Hepatocyte (in vitro differentiated cells): ENCODE measurements at regions not wholly inside any gene's neighbourhood (a gene's known extent, or its start where the extent isn't known, plus 50 kb on each side); places are given as distances from the start of the nearest gene placed in this dataset.

ENCODE experiments used
- DNase-seq: peaks from one replicate; pipeline ENCODE4 v3.0.0-alpha.2; 2016; ENCODE audit warnings: low spot score
- H2AFZ ChIP-seq: fragments of 200-600 bp; sonication (generic); 2 replicates; pipeline ENCODE4 v1.6.0; 2016; ENCODE audit warnings: antibody characterized with exemption, mild to moderate bottlenecking
- H3K27ac ChIP-seq: fragments of 200-600 bp; sonication (generic); 2 replicates; pipeline ENCODE4 v1.5.1; 2016; ENCODE audit warnings: mild to moderate bottlenecking
- H3K27me3 ChIP-seq: fragments of 200-600 bp; sonication (generic); 2 replicates; pipeline ENCODE4 v1.6.1; 2016
- H3K36me3 ChIP-seq: fragments of 200-600 bp; sonication (generic); replicated peaks from 2 replicates; pipeline ENCODE4 v1.5.1; 2016; ENCODE audit warnings: low read depth; ENCODE audit not compliant: insufficient read depth
- H3K4me1 ChIP-seq: fragments of 200-600 bp; sonication (generic); 2 replicates; pipeline ENCODE4 v1.5.1; 2016; ENCODE audit warnings: mild to moderate bottlenecking, moderate library complexity; ENCODE audit not compliant: insufficient read depth
- H3K4me2 ChIP-seq: fragments of 200-600 bp; sonication (generic); 2 replicates; pipeline ENCODE4 v1.6.0; 2016
- H3K4me3 ChIP-seq: fragments of 200-600 bp; sonication (generic); 2 replicates; pipeline ENCODE4 v1.5.1; 2016; ENCODE audit warnings: mild to moderate bottlenecking
- H3K79me2 ChIP-seq: fragments of 200-600 bp; sonication (generic); 2 replicates; pipeline ENCODE4 v1.6.0; 2017; ENCODE audit warnings: mild to moderate bottlenecking
- H3K9me2 ChIP-seq: fragments of 200-600 bp; sonication (generic); replicated peaks from 2 replicates; pipeline ENCODE4 v1.6.0; 2017; ENCODE audit warnings: mild to moderate bottlenecking; ENCODE audit not compliant: insufficient read depth
- H3K9me3 ChIP-seq: fragments of 200-600 bp; sonication (generic); 2 replicates; pipeline ENCODE4 v1.5.1; 2016; ENCODE audit warnings: low read depth, mild to moderate bottlenecking
- H4K20me1 ChIP-seq: fragments of 200-600 bp; sonication (generic); 2 replicates; pipeline ENCODE4 v1.6.0; 2016; ENCODE audit warnings: mild to moderate bottlenecking; ENCODE audit not compliant: insufficient read depth, poor library complexity, severe bottlenecking
- EZH2 ChIP-seq: fragments of 200-600 bp; sonication (generic); IDR thresholded peaks from 2 replicates; pipeline ENCODE4 v1.6.1; 2016; ENCODE audit warnings: antibody characterized with exemption, mild to moderate bottlenecking, borderline replicate concordance
- EZH2phosphoT487 ChIP-seq: fragments of 200-600 bp; sonication (generic); IDR thresholded peaks from one replicate; pipeline ENCODE4 v1.6.1; 2018; ENCODE audit warnings: antibody characterized with exemption, mild to moderate bottlenecking, low read depth, moderate library complexity; ENCODE audit not compliant: unreplicated experiment, severe bottlenecking
- WGBS: methylation state at CpG from one replicate; pipeline ENCODE4 v1.1.6; 2016; ENCODE audit warnings: low lambda C conversion rate; ENCODE audit errors: missing lambda C conversion rate; 5-methylcytosine and 5-hydroxymethylcytosine counted together
- TF ChIP-seq, protein P1 (sequence below): fragments of 200-600 bp; sonication (generic); IDR thresholded peaks from 2 replicates; pipeline ENCODE4 v1.5.1; 2016; ENCODE audit warnings: antibody characterized with exemption, mild to moderate bottlenecking; ENCODE audit not compliant: poor library complexity

- 86% methylated on average over 1 of the region's 1 CpG for WGBS
- DNase-seq: no peak
- H2AFZ ChIP-seq: no peak overlapping the region
Measured at GRCh38 chr18:40695526-40695925, 1259.5 kb upstream of the PIK3C3 start.

GRCh38 chr18:40692871-40693270 is 1262.2 kb upstream of the PIK3C3 start:
- Histone ChIP-seq H3K9me3 (no peaks in the 10 kb centered on the region), H3K4me1 (no peaks in the 10 kb centered on the region), H3K27ac (no peak overlapping the region), H4K20me1 (no peaks in the 10 kb centered on the region), H3K79me2 (no peaks in the 10 kb centered on the region), H3K36me3 (no peaks in the 10 kb centered on the region), H2AFZ (no peak overlapping the region), H3K9me2 (no peaks in the 10 kb centered on the region), H3K4me3 (no peak overlapping the region), H3K27me3 (no peaks in the 10 kb centered on the region), H3K4me2 (no peak overlapping the region)
- 83% methylated on average over 3 of the region's 3 CpGs for WGBS
- TF ChIP-seq EZH2: no peak
- TF ChIP-seq EZH2phosphoT487: no peak
- TF ChIP-seq, protein P1, sequence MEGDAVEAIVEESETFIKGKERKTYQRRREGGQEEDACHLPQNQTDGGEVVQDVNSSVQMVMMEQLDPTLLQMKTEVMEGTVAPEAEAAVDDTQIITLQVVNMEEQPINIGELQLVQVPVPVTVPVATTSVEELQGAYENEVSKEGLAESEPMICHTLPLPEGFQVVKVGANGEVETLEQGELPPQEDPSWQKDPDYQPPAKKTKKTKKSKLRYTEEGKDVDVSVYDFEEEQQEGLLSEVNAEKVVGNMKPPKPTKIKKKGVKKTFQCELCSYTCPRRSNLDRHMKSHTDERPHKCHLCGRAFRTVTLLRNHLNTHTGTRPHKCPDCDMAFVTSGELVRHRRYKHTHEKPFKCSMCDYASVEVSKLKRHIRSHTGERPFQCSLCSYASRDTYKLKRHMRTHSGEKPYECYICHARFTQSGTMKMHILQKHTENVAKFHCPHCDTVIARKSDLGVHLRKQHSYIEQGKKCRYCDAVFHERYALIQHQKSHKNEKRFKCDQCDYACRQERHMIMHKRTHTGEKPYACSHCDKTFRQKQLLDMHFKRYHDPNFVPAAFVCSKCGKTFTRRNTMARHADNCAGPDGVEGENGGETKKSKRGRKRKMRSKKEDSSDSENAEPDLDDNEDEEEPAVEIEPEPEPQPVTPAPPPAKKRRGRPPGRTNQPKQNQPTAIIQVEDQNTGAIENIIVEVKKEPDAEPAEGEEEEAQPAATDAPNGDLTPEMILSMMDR: no peak
- no peak for DNase-seq

More at GRCh38 chr18:40695526-40695925, 1259.5 kb upstream of the PIK3C3 start:
- TF ChIP-seq EZH2phosphoT487 (no peak), EZH2 (no peak)
- TF ChIP-seq, protein P1: no peak
- H3K79me2 ChIP-seq: no peaks in the 10 kb centered on the region
- H4K20me1 ChIP-seq: no peaks in the 10 kb centered on the region
- no peak overlapping the region for H3K4me2 ChIP-seq
- H3K9me3 ChIP-seq: no peaks in the 10 kb centered on the region
- no peak overlapping the region for H3K4me3 ChIP-seq
- H3K27me3 ChIP-seq: no peaks in the 10 kb centered on the region
- H3K27ac ChIP-seq: no peak overlapping the region
- H3K9me2 ChIP-seq: no peaks in the 10 kb centered on the region
- no peaks in the 10 kb centered on the region for H3K4me1 ChIP-seq
- H3K36me3 ChIP-seq: no peaks in the 10 kb centered on the region

- no peaks in the 10 kb centered on the region for H3K9me2 ChIP-seq
- H3K27me3 ChIP-seq: no peaks in the 10 kb centered on the region
- no peak for TF ChIP-seq EZH2phosphoT487
- TF ChIP-seq, protein P1: no peak
- TF ChIP-seq EZH2: no peak
- 62% methylated on average over 2 of the region's 2 CpGs for WGBS
- H3K27ac ChIP-seq: no peak overlapping the region
- H4K20me1 ChIP-seq: no peaks in the 10 kb centered on the region
- no peak overlapping the region for H2AFZ ChIP-seq
- no peaks in the 10 kb centered on the region for H3K9me3 ChIP-seq
- H3K4me2 ChIP-seq: no peak overlapping the region
- no peaks in the 10 kb centered on the region for H3K36me3 ChIP-seq
- no peak for DNase-seq
- no peaks in the 10 kb centered on the region for H3K4me1 ChIP-seq
- no peak overlapping the region for H3K4me3 ChIP-seq
- H3K79me2 ChIP-seq: no peaks in the 10 kb centered on the region
Measured at GRCh38 chr18:40690062-40690461, 1265.0 kb upstream of the PIK3C3 start.

DNA sequence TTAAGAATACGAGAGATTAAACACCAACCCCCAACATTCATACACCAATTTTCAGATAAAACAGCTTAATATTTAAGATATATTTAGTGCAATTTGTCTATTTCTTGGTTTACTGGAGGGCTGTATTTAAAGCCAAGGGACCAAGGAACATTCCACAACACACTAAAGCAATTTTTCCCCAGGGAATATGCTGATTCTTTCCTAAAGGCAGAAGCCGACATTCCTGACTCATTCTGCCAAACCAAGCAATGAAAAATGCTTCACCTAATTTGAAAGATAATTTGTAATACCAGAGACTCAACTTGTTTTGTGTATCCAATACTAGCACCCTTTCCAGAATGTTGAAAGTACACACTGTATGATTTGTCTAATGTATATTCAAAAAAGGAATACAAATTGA is 1267.6 kb upstream of the PIK3C3 start:
- Histone ChIP-seq H3K79me2 (no peaks in the 10 kb centered on the region), H3K4me2 (no peak overlapping the region), H3K27ac (no peak overlapping the region), H2AFZ (no peak overlapping the region), H4K20me1 (no peaks in the 10 kb centered on the region), H3K9me2 (no peaks in the 10 kb centered on the region), H3K36me3 (no peaks in the 10 kb centered on the region), H3K4me1 (no peaks in the 10 kb centered on the region), H3K4me3 (no peak overlapping the region), H3K9me3 (no peaks in the 10 kb centered on the region), H3K27me3 (no peaks in the 10 kb centered on the region)
- no peak for TF ChIP-seq EZH2
- TF ChIP-seq EZH2phosphoT487: no peak
- TF ChIP-seq, protein P1: no peak
- no peak for DNase-seq
- whole genome bisulfite sequencing: 81% methylated on average over 2 of the region's 2 CpGs
